Activated naive CD4-positive, alpha-beta T cell treated with anti-CD3 and anti-CD28 coated beads, Interleukin-2, amount 50 U/mL, for 16 hours (primary cell): ENCODE measurements at regions not wholly inside any gene's neighbourhood (a gene's known extent, or its start where the extent isn't known, plus 50 kb on each side); places are given as distances from the start of the nearest gene placed in this dataset.
"Not testable (repeated sequence)": the region's sequence is repeated elsewhere in the genome, so short reads cannot be mapped to it uniquely, and the experiment has no call there.

ENCODE experiments used
- DNase-seq: peaks from one replicate; pipeline ENCODE4 v3.0.0-alpha.2; 2020

- DNase-seq = no peak
These were observed 107.5 kb upstream of the SOX2 start for GRCh38 chr3:181604267-181604666.

GRCh38 chr3:181596126-181596525 lies 115.6 kb upstream of the SOX2 start:
- DNase-seq = no peak

- DNase-seq = not testable (repeated sequence)
These were observed 120.8 kb upstream of the SOX2 start for GRCh38 chr3:181590939-181591338.

GRCh38 chr3:181582619-181583018 lies 129.1 kb upstream of the SOX2 start:
- DNase-seq = no peak

GRCh38 chr3:181581656-181582055 lies 130.1 kb upstream of the SOX2 start:
- DNase-seq = no peak

- no peak for DNase-seq
These were observed 133.0 kb upstream of the SOX2 start for GRCh38 chr3:181578743-181579142.

- no peak for DNase-seq
These were observed 139.3 kb upstream of the SOX2 start for GRCh38 chr3:181572432-181572831.

GRCh38 chr3:181570472-181570871 lies 141.3 kb upstream of the SOX2 start:
- DNase-seq = no peak

- DNase-seq = no peak
These were observed 142.3 kb upstream of the SOX2 start for GRCh38 chr3:181569356-181569940.

GRCh38 chr3:181568693-181569092 lies 143.0 kb upstream of the SOX2 start:
- no peak for DNase-seq

GRCh38 chr3:181568248-181568647 lies 143.5 kb upstream of the SOX2 start:
- DNase-seq = no peak

GRCh38 chr3:181567311-181568075 lies 144.2 kb upstream of the SOX2 start:
- DNase-seq = no peak

- DNase-seq = no peak
These were observed 146.3 kb upstream of the SOX2 start for GRCh38 chr3:181565416-181565815.

GRCh38 chr3:181564222-181564621 lies 147.5 kb upstream of the SOX2 start:
- no peak for DNase-seq

GRCh38 chr3:181561139-181562031 lies 150.3 kb upstream of the SOX2 start:
- DNase-seq = no peak

GRCh38 chr3:181558870-181559269 lies 152.9 kb upstream of the SOX2 start:
- no peak for DNase-seq

GRCh38 chr3:181555681-181556080 lies 156.0 kb upstream of the SOX2 start:
- DNase-seq = no peak

GRCh38 chr3:181554233-181554765 lies 157.4 kb upstream of the SOX2 start:
- no peak for DNase-seq

GRCh38 chr3:181549266-181549665 lies 162.5 kb upstream of the SOX2 start:
- DNase-seq = no peak

GRCh38 chr3:181541414-181541813 lies 170.3 kb upstream of the SOX2 start:
- no peak for DNase-seq

GRCh38 chr3:181534781-181535221 lies 176.9 kb upstream of the SOX2 start:
- no peak for DNase-seq

- no peak for DNase-seq
These were observed 177.9 kb upstream of the SOX2 start for GRCh38 chr3:181533811-181534210.

GRCh38 chr3:181530584-181530983 lies 181.1 kb upstream of the SOX2 start:
- no peak for DNase-seq
